ENCODE measurements at regions not wholly inside any gene's neighbourhood (a gene's known extent, or its start where the extent isn't known, plus 50 kb on each side); places are given as distances from the start of the nearest gene placed in this dataset.

GRCh38 chr1:178578541-178578940, 65.6 kb downstream of the TEX35 start:
- TF ChIP-seq MAFK (IDR thresholded peaks at IDR 0.05; ENCODE audit: low read depth, low read length) (no peak), CREB1 (IDR thresholded peaks at IDR 0.05) (no peak), JUND (IDR thresholded peaks at IDR 0.05; ENCODE audit: low read length) (no peak), BRCA1 (IDR thresholded peaks at IDR 0.05; ENCODE audit: low read depth, low read length) (no peak), BCL11A (IDR thresholded peaks at IDR 0.05; ENCODE audit: low read depth in 2 of 2, low read length in 2 of 2) (no peak)
- no peak overlapping the region for H3K14ac ChIP-seq (ENCODE audit: insufficient read length)
- no peak overlapping the region for H2AK5ac ChIP-seq (ENCODE audit: low read depth, low read length)
- no peaks in the 10 kb centered on the region for H3K79me2 ChIP-seq (ENCODE audit: control insufficient read depth in 1 of 2, insufficient read depth in 2 of 2, low read length in 2 of 2)
- no peak overlapping the region for H3K18ac ChIP-seq (ENCODE audit: extremely low read depth, low read length)
- H3K79me1 ChIP-seq (ENCODE audit: low read depth, low read length) = no peaks in the 10 kb centered on the region
- WGBS, 2 experiments (ENCODE audit: extremely low coverage in 1 of 2, insufficient coverage in 1 of 2, insufficient read length in 1 of 2, insufficient replicate concordance in 2 of 2, low coverage in 1 of 2, low lambda C conversion rate in 2 of 2, missing lambda C conversion rate in 1 of 2) = 87% methylated on average over 7 of the region's 7 CpGs; no CpG with 5 or more reads in 1 of the 2 experiments
- H4K20me1 ChIP-seq (replicated peaks in 1 of 2; ENCODE audit: control insufficient read depth in 1 of 2, insufficient read depth in 2 of 2, low read length in 2 of 2) = no peaks in the 10 kb centered on the region
- H3K23ac ChIP-seq (ENCODE audit: insufficient read length) = no peak overlapping the region
- H2BK20ac ChIP-seq (ENCODE audit: low read length) = no peak overlapping the region
- H3K4me1 ChIP-seq (replicated peaks in 1 of 4; ENCODE audit: control insufficient read depth in 3 of 4, insufficient read depth in 4 of 4, low read length in 3 of 4) = peaks cover 10 to 18% (median 15%) of the 10 kb centered on the region in 4 experiments
- H3K27me3 ChIP-seq (replicated peaks in 1 of 4; ENCODE audit: control insufficient read depth in 3 of 4, extremely low read depth in 1 of 4, insufficient read depth in 3 of 4, low read length in 3 of 4) = no peaks in the 10 kb centered on the region
- no peaks in the 10 kb centered on the region for H3K23me2 ChIP-seq (ENCODE audit: low read depth, low read length)
- H4K91ac ChIP-seq (replicated peaks; ENCODE audit: insufficient read length, low read length) = no peak overlapping the region
- H3K4ac ChIP-seq (replicated peaks; ENCODE audit: insufficient read length, low read depth, low read length) = no peak overlapping the region
- CTCF ChIA-PET (ENCODE audit: partially characterized antibody) = interaction anchor here (0.6 to 3.3 kb wide), 5 partner anchors 9 to 344 kb away, joined by 3 to 13 read pairs (median 3); no protein-coding TSS in a partner anchor
- DNase-seq (ENCODE audit: low read depth in 1 of 2, low spot score in 2 of 2) = no peak
- no peak overlapping the region for H3K9ac ChIP-seq (replicated peaks in 1 of 4; ENCODE audit: extremely low read depth in 1 of 4, low read depth in 3 of 4, low read length in 3 of 4)
- H2BK5ac ChIP-seq (ENCODE audit: low read depth, low read length) = no peak overlapping the region
- H3K36me3 ChIP-seq (ENCODE audit: control insufficient read depth in 2 of 4, insufficient read depth in 4 of 4, low read length in 3 of 4) = no peaks in the 10 kb centered on the region
- no peak overlapping the region for H3K4me2 ChIP-seq (ENCODE audit: insufficient read depth in 1 of 2, low read depth in 2 of 2, low read length in 2 of 2)
- no peak overlapping the region for H4K5ac ChIP-seq (ENCODE audit: insufficient read length, low read depth, low read length)
- no peaks in the 10 kb centered on the region for H3K9me3 ChIP-seq (ENCODE audit: insufficient read depth in 2 of 2, low read depth in 1 of 2, low read length in 1 of 2)
- no peak overlapping the region for H2BK120ac ChIP-seq (replicated peaks; ENCODE audit: low read depth, low read length)
- POLR2A ChIA-PET (ENCODE audit: partially characterized antibody) = no interaction called here
- H2AFZ ChIP-seq (ENCODE audit: low read length) = no peak overlapping the region
- no peak overlapping the region for H3K56ac ChIP-seq (replicated peaks; ENCODE audit: insufficient read length, low read depth, low read length)
- H4K8ac ChIP-seq (ENCODE audit: extremely low read depth, insufficient read depth, low read length) = no peak overlapping the region
- H3K4me3 ChIP-seq (ENCODE audit: extremely low read depth in 1 of 4, insufficient read depth in 2 of 4, low read depth in 3 of 4, low read length in 4 of 4) = no peak overlapping the region
- no peak overlapping the region for H2BK15ac ChIP-seq (ENCODE audit: low read length)
- no peak for FAIRE-seq
- H3K27ac ChIP-seq (ENCODE audit: low read depth, low read length) = no peak overlapping the region
- no peak overlapping the region for H2BK12ac ChIP-seq (ENCODE audit: low read depth, low read length)
